ENCODE measurements at regions not wholly inside any gene's neighbourhood (a gene's known extent, or its start where the extent isn't known, plus 50 kb on each side); places are given as distances from the start of the nearest gene placed in this dataset.

GRCh38 chr7:110066843-110067242 lies 1024.1 kb upstream of the LRRN3 start:
- no peak for DNase-seq
- Histone ChIP-seq H3K36me3 (no peaks in the 10 kb centered on the region), H3K27ac (no peak overlapping the region), H3K4me1 (no peaks in the 10 kb centered on the region), H3K4me3 (replicated peaks in 1 of 3) (no peak overlapping the region), H3K9me3 (no peaks in the 10 kb centered on the region), H3K27me3 (no peaks in the 10 kb centered on the region)
- no peak for TF ChIP-seq CTCF (IDR thresholded peaks at IDR 0.05)
- TF ChIP-seq POLR2A (IDR thresholded peaks at IDR 0.05): no peak
- WGBS, 2 donors: 90 to 92% methylated on average over 2 of the region's 2 CpGs
- intact Hi-C loops (cut with DNase I): no loop called here

GRCh38 chr7:110071192-110071591 lies 1019.7 kb upstream of the LRRN3 start:
- WGBS, 2 donors: 56 to 57% methylated on average over 4 of the region's 4 CpGs
- Histone ChIP-seq H3K27ac (no peak overlapping the region), H3K36me3 (no peaks in the 10 kb centered on the region), H3K4me3 (replicated peaks in 1 of 3) (no peak overlapping the region), H3K27me3 (no peaks in the 10 kb centered on the region), H3K4me1 (no peaks in the 10 kb centered on the region), H3K9me3 (no peaks in the 10 kb centered on the region)
- no peak for TF ChIP-seq POLR2A (IDR thresholded peaks at IDR 0.05)
- TF ChIP-seq CTCF (IDR thresholded peaks at IDR 0.05): no peak
- no peak for DNase-seq
- intact Hi-C loops (cut with DNase I): no loop called here

GRCh38 chr7:110075450-110075849 lies 1015.5 kb upstream of the LRRN3 start:
- H3K4me1 ChIP-seq: no peaks in the 10 kb centered on the region
- H3K36me3 ChIP-seq: no peaks in the 10 kb centered on the region
- WGBS, 2 donors: 77 to 82% methylated on average over 1 of the region's 1 CpG
- no peak overlapping the region for H3K4me3 ChIP-seq (replicated peaks in 1 of 3)
- no peaks in the 10 kb centered on the region for H3K27me3 ChIP-seq
- no peak for DNase-seq
- no peaks in the 10 kb centered on the region for H3K9me3 ChIP-seq
- H3K27ac ChIP-seq: no peak overlapping the region
- intact Hi-C loops (cut with DNase I): no loop called here
- no peak for TF ChIP-seq CTCF (IDR thresholded peaks at IDR 0.05)
- no peak for TF ChIP-seq POLR2A (IDR thresholded peaks at IDR 0.05)

GRCh38 chr7:110076194-110076593 lies 1014.7 kb upstream of the LRRN3 start:
- 93 to 95% methylated on average over 3 of the region's 3 CpGs for WGBS, 2 donors
- Histone ChIP-seq H3K27me3 (no peaks in the 10 kb centered on the region), H3K4me1 (no peaks in the 10 kb centered on the region), H3K27ac (no peak overlapping the region), H3K9me3 (no peaks in the 10 kb centered on the region), H3K36me3 (no peaks in the 10 kb centered on the region), H3K4me3 (replicated peaks in 1 of 3) (no peak overlapping the region)
- no peak for DNase-seq
- intact Hi-C loops (cut with DNase I): no loop called here
- TF ChIP-seq POLR2A (IDR thresholded peaks at IDR 0.05) (no peak), CTCF (IDR thresholded peaks at IDR 0.05) (no peak)

GRCh38 chr7:110084181-110084807 lies 1006.6 kb upstream of the LRRN3 start:
- no peak for TF ChIP-seq POLR2A (IDR thresholded peaks at IDR 0.05)
- TF ChIP-seq CTCF (IDR thresholded peaks at IDR 0.05): no peak
- no peaks in the 10 kb centered on the region for H3K36me3 ChIP-seq
- no peak overlapping the region for H3K27ac ChIP-seq
- no peaks in the 10 kb centered on the region for H3K27me3 ChIP-seq
- H3K4me1 ChIP-seq: no peaks in the 10 kb centered on the region
- no peaks in the 10 kb centered on the region for H3K9me3 ChIP-seq
- 85 to 89% methylated on average over 5 of the region's 5 CpGs for WGBS, 2 donors
- intact Hi-C loops (cut with DNase I): no loop called here
- no peak for DNase-seq
- H3K4me3 ChIP-seq (replicated peaks in 1 of 3): no peak overlapping the region

All from thyroid gland (tissue), 4 donors.